ENCODE measurements at regions not wholly inside any gene's neighbourhood (a gene's known extent, or its start where the extent isn't known, plus 50 kb on each side); places are given as distances from the start of the nearest gene placed in this dataset.

- no peak for DNase-seq
Observed at GRCh38 chr6:155970472-155970871, 514.8 kb upstream of the NOX3 start.

- no peak for DNase-seq
Observed at GRCh38 chr6:155968921-155969320, 513.3 kb upstream of the NOX3 start.

- no peak for DNase-seq
Observed at GRCh38 chr6:155967322-155967721, 511.7 kb upstream of the NOX3 start.

- no peak for DNase-seq
Observed at GRCh38 chr6:155964544-155964943, 508.9 kb upstream of the NOX3 start.

- no peak for DNase-seq
Observed at GRCh38 chr6:155962276-155962675, 506.6 kb upstream of the NOX3 start.

- no peak for DNase-seq
Observed at GRCh38 chr6:155959898-155960495, 504.4 kb upstream of the NOX3 start.

- no peak for DNase-seq
Observed at GRCh38 chr6:155958550-155958949, 502.9 kb upstream of the NOX3 start.

- no peak for DNase-seq
Observed at GRCh38 chr6:155955038-155955437, 499.4 kb upstream of the NOX3 start.

- DNase-seq, result no peak
Observed at GRCh38 chr6:155954149-155954548, 498.5 kb upstream of the NOX3 start.

GRCh38 chr6:155949256-155949655 is 493.6 kb upstream of the NOX3 start:
- DNase-seq, result no peak

- DNase-seq, result no peak
Observed at GRCh38 chr6:155946860-155947259, 491.2 kb upstream of the NOX3 start.

- DNase-seq, result no peak
Observed at GRCh38 chr6:155943635-155944034, 488.0 kb upstream of the NOX3 start.

- DNase-seq, result no peak
Observed at GRCh38 chr6:155939253-155939652, 483.6 kb upstream of the NOX3 start.

- no peak for DNase-seq
Observed at GRCh38 chr6:155936551-155936950, 480.9 kb upstream of the NOX3 start.

- DNase-seq, result no peak
Observed at GRCh38 chr6:155936127-155936526, 480.5 kb upstream of the NOX3 start.

GRCh38 chr6:155916846-155917624 is 461.4 kb upstream of the NOX3 start:
- no peak for DNase-seq

GRCh38 chr6:155915651-155916050 is 460.0 kb upstream of the NOX3 start:
- DNase-seq, result no peak

GRCh38 chr6:155913816-155914215 is 458.2 kb upstream of the NOX3 start:
- no peak for DNase-seq

GRCh38 chr6:155909710-155910109 is 454.1 kb upstream of the NOX3 start:
- no peak for DNase-seq

GRCh38 chr6:155895641-155896040 is 440.0 kb upstream of the NOX3 start:
- no peak for DNase-seq

GRCh38 chr6:155894758-155895157 is 439.1 kb upstream of the NOX3 start:
- DNase-seq, result no peak

GRCh38 chr6:155894262-155894661 is 438.6 kb upstream of the NOX3 start:
- no peak for DNase-seq

- DNase-seq, result no peak
Observed at GRCh38 chr6:155890409-155890808, 434.8 kb upstream of the NOX3 start.

- no peak for DNase-seq
Observed at GRCh38 chr6:155889410-155889809, 433.8 kb upstream of the NOX3 start.

GRCh38 chr6:155887421-155887820 is 431.8 kb upstream of the NOX3 start:
- no peak for DNase-seq

All from hippocampal formation (tissue), 2 donors.